HEK293 (cell line): ENCODE measurements at regions not wholly inside any gene's neighbourhood (a gene's known extent, or its start where the extent isn't known, plus 50 kb on each side); places are given as distances from the start of the nearest gene placed in this dataset.

Experiments used
- CTCF ChIA-PET: fragments of 350-600 bp; formaldehyde crosslinking; extraction: SDS; loops from one replicate; lab custom pipeline; 2021; ENCODE audit warnings: antibody characterized with exemption; lab: Yijun Ruan, JAX
- POLR2A ChIA-PET: fragments of 300-600 bp; formaldehyde crosslinking; extraction: SDS; loops from one replicate; lab custom pipeline; 2020; ENCODE audit warnings: antibody characterized with exemption, inconsistent platforms; lab: Yijun Ruan, JAX
- H3K27ac ChIP-seq: fragments of 200-500 bp; sonication (Bioruptor generic); 2 replicates; pipeline ENCODE4 v1.5.1; 2014; ENCODE audit warnings: low read depth, low read length, control low read depth, inconsistent platforms; ENCODE audit errors: extremely low read depth
- H3K36me3 ChIP-seq, 2 experiments: fragments of 200-500 bp in 1 of 2; sonication (Bioruptor generic) in 1 of 2; 1 replicate in 1 of 2; 2 replicates in 1 of 2; pipeline ENCODE4 v1.5.1; 2014 to 2017; ENCODE audit warnings: inconsistent platforms in 2 of 2, low read length in 2 of 2; ENCODE audit not compliant: control insufficient read depth in 2 of 2, insufficient read depth in 1 of 2
- H3K4me1 ChIP-seq: fragments of 200-500 bp; sonication (Bioruptor generic); 2 replicates; pipeline ENCODE4 v1.5.1; 2014; ENCODE audit warnings: mild to moderate bottlenecking, low read length, inconsistent platforms; ENCODE audit not compliant: control insufficient read depth, insufficient read depth
- H3K4me3 ChIP-seq: 2 replicates; pipeline ENCODE4 v1.5.1; 2011; ENCODE audit warnings: low read depth, mild to moderate bottlenecking, control low read depth, low read length, moderate library complexity
- H3K9me3 ChIP-seq: fragments of 200-500 bp; sonication (Bioruptor generic); 2 replicates; pipeline ENCODE4 v1.5.1; 2014; ENCODE audit warnings: low read depth, low read length, inconsistent platforms; ENCODE audit not compliant: control insufficient read depth, insufficient read depth
- KLF1 ChIP-seq: fragments of 450-650 bp; formaldehyde crosslinking; IDR thresholded peaks from 2 replicates; pipeline ENCODE4 v1.5.1; 2016; ENCODE audit warnings: missing biosample characterization, missing genetic modification characterization
- PRDM1 ChIP-seq: fragments of 450-650 bp; formaldehyde crosslinking; IDR thresholded peaks from 2 replicates; pipeline ENCODE4; 2016; ENCODE audit warnings: missing biosample characterization, missing genetic modification characterization
- REPIN1 ChIP-seq: fragments of 450-650 bp; formaldehyde crosslinking; IDR thresholded peaks from 2 replicates; pipeline ENCODE4 v1.5.1; 2017; ENCODE audit warnings: missing biosample characterization, missing genetic modification characterization, low read depth
- YY2 ChIP-seq: fragments of 450-650 bp; formaldehyde crosslinking; IDR thresholded peaks from 2 replicates; pipeline ENCODE4 v1.5.1; 2016; ENCODE audit warnings: missing biosample characterization, missing genetic modification characterization
- ZNF155 ChIP-seq: fragments of 450-650 bp; formaldehyde crosslinking; IDR thresholded peaks from 2 replicates; pipeline ENCODE4 v1.5.1; 2016; ENCODE audit warnings: missing biosample characterization, missing genetic modification characterization
- ZNF23 ChIP-seq: fragments of 450-650 bp; formaldehyde crosslinking; IDR thresholded peaks from 2 replicates; pipeline ENCODE4 v1.5.1; 2016; ENCODE audit warnings: missing biosample characterization, missing genetic modification characterization, borderline replicate concordance
- ZNF248 ChIP-seq: fragments of 450-650 bp; formaldehyde crosslinking; IDR thresholded peaks from 2 replicates; pipeline ENCODE4 v1.5.1; 2017; ENCODE audit warnings: missing biosample characterization, missing genetic modification characterization
- ZNF335 ChIP-seq: fragments of 450-650 bp; formaldehyde crosslinking; conservative IDR thresholded peaks from 2 replicates; pipeline ENCODE4 v1.5.1; 2016; ENCODE audit warnings: missing biosample characterization, missing genetic modification characterization
- ZNF585B ChIP-seq: fragments of 450-650 bp; formaldehyde crosslinking; IDR thresholded peaks from 2 replicates; pipeline ENCODE4 v1.5.1; 2016; ENCODE audit warnings: missing biosample characterization, missing genetic modification characterization
- ZNF792 ChIP-seq: fragments of 450-650 bp; formaldehyde crosslinking; IDR thresholded peaks from 2 replicates; pipeline ENCODE4 v1.5.1; 2016; ENCODE audit warnings: missing biosample characterization, missing genetic modification characterization
- ZSCAN23 ChIP-seq: fragments of 450-650 bp; formaldehyde crosslinking; IDR thresholded peaks from 2 replicates; pipeline ENCODE4 v1.5.1; 2016; ENCODE audit warnings: missing biosample characterization, missing genetic modification characterization
- TF ChIP-seq, protein P1 (sequence below): fragments of 450-650 bp; formaldehyde crosslinking; IDR thresholded peaks from 2 replicates; pipeline ENCODE4 v1.5.1; 2016; ENCODE audit warnings: missing biosample characterization, missing genetic modification characterization
- TF ChIP-seq, protein P2 (sequence below): fragments of 450-650 bp; formaldehyde crosslinking; IDR thresholded peaks from 2 replicates; pipeline ENCODE4 v1.5.1; 2016; ENCODE audit warnings: missing biosample characterization, missing genetic modification characterization
- TF ChIP-seq, protein P3 (sequence below): fragments of 450-650 bp; formaldehyde crosslinking; IDR thresholded peaks from 2 replicates; pipeline ENCODE4 v1.5.1; 2016; ENCODE audit warnings: missing biosample characterization, missing genetic modification characterization
- TF ChIP-seq, protein P4 (sequence below): fragments of 450-650 bp; formaldehyde crosslinking; IDR thresholded peaks from 2 replicates; pipeline ENCODE4 v1.5.1; 2016; ENCODE audit warnings: missing biosample characterization, missing genetic modification characterization
- TF ChIP-seq, protein P5 (sequence below): fragments of 450-650 bp; formaldehyde crosslinking; conservative IDR thresholded peaks from 2 replicates; pipeline ENCODE4 v1.5.1; 2016; ENCODE audit warnings: low read depth, missing biosample characterization, missing genetic modification characterization

DNA sequence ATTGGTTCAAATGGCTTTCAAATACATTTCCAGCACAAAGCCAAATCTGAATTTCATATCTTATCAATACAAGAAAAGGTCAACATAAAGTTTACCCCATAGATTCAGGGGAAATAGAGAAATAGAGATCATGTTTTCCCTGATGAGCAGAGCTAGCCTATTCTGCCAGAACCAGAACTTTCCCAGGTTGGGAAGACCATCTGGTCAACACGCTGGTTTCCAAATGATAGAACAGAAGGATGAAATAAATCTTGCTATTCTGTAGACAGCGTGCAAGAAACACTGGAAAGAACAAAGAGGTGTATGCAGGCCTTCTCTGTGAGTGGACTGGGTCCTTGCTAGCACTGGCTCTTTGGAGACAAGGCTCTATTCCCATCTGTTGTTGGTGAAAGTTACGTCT, 350.6 kb downstream of the NDFIP2 start:
- no peaks in the 10 kb centered on the region for H3K9me3 ChIP-seq
- ChIA-PET POLR2A (no interaction called here), CTCF (no interaction called here)
- TF ChIP-seq ZNF335 (tag by site-specific recombination) (no peak), YY2 (tag by site-specific recombination) (no peak), REPIN1 (tag by site-specific recombination) (no peak), ZNF248 (tag by site-specific recombination) (no peak), KLF1 (tag by site-specific recombination) (no peak), PRDM1 (tag by site-specific recombination) (no peak), ZSCAN23 (tag by site-specific recombination) (no peak), ZNF792 (tag by site-specific recombination) (no peak)
- TF ChIP-seq, protein P1, sequence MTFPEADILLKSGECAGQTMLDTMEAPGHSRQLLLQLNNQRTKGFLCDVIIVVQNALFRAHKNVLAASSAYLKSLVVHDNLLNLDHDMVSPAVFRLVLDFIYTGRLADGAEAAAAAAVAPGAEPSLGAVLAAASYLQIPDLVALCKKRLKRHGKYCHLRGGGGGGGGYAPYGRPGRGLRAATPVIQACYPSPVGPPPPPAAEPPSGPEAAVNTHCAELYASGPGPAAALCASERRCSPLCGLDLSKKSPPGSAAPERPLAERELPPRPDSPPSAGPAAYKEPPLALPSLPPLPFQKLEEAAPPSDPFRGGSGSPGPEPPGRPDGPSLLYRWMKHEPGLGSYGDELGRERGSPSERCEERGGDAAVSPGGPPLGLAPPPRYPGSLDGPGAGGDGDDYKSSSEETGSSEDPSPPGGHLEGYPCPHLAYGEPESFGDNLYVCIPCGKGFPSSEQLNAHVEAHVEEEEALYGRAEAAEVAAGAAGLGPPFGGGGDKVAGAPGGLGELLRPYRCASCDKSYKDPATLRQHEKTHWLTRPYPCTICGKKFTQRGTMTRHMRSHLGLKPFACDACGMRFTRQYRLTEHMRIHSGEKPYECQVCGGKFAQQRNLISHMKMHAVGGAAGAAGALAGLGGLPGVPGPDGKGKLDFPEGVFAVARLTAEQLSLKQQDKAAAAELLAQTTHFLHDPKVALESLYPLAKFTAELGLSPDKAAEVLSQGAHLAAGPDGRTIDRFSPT (tag by site-specific recombination), result no peak
- TF ChIP-seq, protein P2, sequence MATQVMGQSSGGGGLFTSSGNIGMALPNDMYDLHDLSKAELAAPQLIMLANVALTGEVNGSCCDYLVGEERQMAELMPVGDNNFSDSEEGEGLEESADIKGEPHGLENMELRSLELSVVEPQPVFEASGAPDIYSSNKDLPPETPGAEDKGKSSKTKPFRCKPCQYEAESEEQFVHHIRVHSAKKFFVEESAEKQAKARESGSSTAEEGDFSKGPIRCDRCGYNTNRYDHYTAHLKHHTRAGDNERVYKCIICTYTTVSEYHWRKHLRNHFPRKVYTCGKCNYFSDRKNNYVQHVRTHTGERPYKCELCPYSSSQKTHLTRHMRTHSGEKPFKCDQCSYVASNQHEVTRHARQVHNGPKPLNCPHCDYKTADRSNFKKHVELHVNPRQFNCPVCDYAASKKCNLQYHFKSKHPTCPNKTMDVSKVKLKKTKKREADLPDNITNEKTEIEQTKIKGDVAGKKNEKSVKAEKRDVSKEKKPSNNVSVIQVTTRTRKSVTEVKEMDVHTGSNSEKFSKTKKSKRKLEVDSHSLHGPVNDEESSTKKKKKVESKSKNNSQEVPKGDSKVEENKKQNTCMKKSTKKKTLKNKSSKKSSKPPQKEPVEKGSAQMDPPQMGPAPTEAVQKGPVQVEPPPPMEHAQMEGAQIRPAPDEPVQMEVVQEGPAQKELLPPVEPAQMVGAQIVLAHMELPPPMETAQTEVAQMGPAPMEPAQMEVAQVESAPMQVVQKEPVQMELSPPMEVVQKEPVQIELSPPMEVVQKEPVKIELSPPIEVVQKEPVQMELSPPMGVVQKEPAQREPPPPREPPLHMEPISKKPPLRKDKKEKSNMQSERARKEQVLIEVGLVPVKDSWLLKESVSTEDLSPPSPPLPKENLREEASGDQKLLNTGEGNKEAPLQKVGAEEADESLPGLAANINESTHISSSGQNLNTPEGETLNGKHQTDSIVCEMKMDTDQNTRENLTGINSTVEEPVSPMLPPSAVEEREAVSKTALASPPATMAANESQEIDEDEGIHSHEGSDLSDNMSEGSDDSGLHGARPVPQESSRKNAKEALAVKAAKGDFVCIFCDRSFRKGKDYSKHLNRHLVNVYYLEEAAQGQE (tag by site-specific recombination), result no peak
- TF ChIP-seq, protein P3, sequence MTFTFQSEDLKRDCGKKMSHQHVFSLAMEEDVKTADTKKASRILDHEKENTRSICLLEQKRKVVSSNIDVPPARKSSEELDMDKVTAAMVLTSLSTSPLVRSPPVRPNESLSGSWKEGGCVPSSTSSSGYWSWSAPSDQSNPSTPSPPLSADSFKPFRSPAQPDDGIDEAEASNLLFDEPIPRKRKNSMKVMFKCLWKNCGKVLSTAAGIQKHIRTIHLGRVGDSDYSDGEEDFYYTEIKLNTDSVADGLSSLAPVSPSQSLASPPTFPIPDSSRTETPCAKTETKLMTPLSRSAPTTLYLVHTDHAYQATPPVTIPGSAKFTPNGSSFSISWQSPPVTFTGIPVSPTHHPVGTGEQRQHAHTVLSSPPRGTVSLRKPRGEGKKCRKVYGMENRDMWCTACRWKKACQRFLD (tag by site-specific recombination), result no peak
- TF ChIP-seq, protein P4, sequence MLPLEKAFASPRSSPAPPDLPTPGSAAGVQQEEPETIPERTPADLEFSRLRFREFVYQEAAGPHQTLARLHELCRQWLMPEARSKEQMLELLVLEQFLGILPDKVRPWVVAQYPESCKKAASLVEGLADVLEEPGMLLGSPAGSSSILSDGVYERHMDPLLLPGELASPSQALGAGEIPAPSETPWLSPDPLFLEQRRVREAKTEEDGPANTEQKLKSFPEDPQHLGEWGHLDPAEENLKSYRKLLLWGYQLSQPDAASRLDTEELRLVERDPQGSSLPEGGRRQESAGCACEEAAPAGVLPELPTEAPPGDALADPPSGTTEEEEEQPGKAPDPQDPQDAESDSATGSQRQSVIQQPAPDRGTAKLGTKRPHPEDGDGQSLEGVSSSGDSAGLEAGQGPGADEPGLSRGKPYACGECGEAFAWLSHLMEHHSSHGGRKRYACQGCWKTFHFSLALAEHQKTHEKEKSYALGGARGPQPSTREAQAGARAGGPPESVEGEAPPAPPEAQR (tag by site-specific recombination), result no peak
- no peaks in the 10 kb centered on the region for H3K36me3 ChIP-seq
- no peak overlapping the region for H3K4me3 ChIP-seq
- H3K27ac ChIP-seq, result no peak overlapping the region
- no peaks in the 10 kb centered on the region for H3K4me1 ChIP-seq

DNA sequence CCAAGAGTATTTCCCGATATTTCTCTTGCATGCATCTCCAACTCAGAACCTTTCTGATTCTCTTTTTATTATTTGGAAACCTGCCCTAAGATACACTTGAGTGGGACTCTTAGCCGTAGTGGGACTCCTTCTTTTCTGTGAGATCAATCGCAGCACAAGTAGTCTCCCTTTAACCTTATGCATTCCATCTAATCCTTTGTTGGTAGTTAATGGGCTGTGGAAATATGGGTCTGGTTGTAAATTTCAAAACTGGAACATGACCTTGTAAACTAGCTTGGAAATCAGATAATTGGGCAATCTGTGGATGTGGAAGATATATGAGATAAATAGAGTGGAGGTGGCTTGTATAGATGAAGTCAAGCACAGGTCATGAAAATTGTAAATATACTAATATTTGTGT, 350.0 kb downstream of the NDFIP2 start:
- Histone ChIP-seq H3K36me3 (no peaks in the 10 kb centered on the region), H3K4me1 (no peaks in the 10 kb centered on the region), H3K4me3 (no peak overlapping the region), H3K27ac (no peak overlapping the region), H3K9me3 (no peaks in the 10 kb centered on the region)
- no peak for TF ChIP-seq ZNF155 (tag by site-specific recombination)
- POLR2A ChIA-PET, result no interaction called here
- CTCF ChIA-PET, result no interaction called here

DNA sequence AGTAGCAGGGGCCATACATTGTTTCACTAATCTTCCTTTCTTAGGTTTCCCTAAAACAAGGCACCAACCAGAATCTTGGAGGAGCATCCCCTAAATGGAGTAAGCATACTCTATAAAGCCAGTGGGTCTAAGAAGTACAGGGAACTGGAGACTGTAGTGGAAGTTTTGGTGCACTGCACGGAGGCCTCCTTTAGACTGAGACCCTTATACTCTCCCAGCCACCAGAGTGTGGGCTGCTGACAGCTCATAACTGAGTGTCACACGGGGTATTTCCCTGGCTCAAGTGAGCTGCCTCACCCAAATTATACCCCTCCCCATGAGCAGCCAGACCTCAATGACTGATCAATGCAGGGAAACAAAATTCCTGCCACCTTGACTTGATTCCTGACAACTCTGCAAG, 349.5 kb downstream of the NDFIP2 start:
- no peak overlapping the region for H3K27ac ChIP-seq
- TF ChIP-seq, protein P5, sequence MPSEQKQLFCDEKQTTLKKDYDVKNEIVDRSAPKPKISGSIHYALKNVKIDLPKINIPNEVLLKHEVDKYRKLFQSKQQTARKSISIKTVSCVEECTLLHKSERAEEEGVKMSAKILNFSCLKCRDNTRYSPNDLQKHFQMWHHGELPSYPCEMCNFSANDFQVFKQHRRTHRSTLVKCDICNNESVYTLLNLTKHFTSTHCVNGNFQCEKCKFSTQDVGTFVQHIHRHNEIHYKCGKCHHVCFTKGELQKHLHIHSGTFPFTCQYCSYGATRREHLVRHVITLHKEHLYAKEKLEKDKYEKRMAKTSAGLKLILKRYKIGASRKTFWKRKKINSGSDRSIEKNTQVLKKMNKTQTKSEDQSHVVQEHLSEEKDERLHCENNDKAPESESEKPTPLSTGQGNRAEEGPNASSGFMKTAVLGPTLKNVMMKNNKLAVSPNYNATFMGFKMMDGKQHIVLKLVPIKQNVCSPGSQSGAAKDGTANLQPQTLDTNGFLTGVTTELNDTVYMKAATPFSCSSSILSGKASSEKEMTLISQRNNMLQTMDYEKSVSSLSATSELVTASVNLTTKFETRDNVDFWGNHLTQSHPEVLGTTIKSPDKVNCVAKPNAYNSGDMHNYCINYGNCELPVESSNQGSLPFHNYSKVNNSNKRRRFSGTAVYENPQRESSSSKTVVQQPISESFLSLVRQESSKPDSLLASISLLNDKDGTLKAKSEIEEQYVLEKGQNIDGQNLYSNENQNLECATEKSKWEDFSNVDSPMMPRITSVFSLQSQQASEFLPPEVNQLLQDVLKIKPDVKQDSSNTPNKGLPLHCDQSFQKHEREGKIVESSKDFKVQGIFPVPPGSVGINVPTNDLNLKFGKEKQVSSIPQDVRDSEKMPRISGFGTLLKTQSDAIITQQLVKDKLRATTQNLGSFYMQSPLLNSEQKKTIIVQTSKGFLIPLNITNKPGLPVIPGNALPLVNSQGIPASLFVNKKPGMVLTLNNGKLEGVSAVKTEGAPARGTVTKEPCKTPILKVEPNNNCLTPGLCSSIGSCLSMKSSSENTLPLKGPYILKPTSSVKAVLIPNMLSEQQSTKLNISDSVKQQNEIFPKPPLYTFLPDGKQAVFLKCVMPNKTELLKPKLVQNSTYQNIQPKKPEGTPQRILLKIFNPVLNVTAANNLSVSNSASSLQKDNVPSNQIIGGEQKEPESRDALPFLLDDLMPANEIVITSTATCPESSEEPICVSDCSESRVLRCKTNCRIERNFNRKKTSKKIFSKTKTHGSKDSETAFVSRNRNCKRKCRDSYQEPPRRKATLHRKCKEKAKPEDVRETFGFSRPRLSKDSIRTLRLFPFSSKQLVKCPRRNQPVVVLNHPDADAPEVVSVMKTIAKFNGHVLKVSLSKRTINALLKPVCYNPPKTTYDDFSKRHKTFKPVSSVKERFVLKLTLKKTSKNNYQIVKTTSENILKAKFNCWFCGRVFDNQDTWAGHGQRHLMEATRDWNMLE (tag by site-specific recombination), result no peak
- TF ChIP-seq ZNF585B (no peak), ZNF23 (tag by site-specific recombination) (no peak)
- ChIA-PET POLR2A (no interaction called here), CTCF (no interaction called here)
- H3K4me3 ChIP-seq, result no peak overlapping the region
- H3K36me3 ChIP-seq, result no peaks in the 10 kb centered on the region
- H3K9me3 ChIP-seq, result no peaks in the 10 kb centered on the region
- no peaks in the 10 kb centered on the region for H3K4me1 ChIP-seq
